HepG2 (cell line): ENCODE measurements at regions not wholly inside any gene's neighbourhood (a gene's known extent, or its start where the extent isn't known, plus 50 kb on each side); places are given as distances from the start of the nearest gene placed in this dataset.
"Not testable (repeated sequence)": the region's sequence is repeated elsewhere in the genome, so short reads cannot be mapped to it uniquely, and the experiment has no call there.

Experiments
- ATAC-seq: fragments of 200-7000 bp; cut with Tn5 transposase; 3 replicates; pipeline ENCODE4 v1.9.1; 2020; ENCODE audit warnings: mild to moderate bottlenecking, moderate library complexity
- BruUV-seq: library from RNA; stranded (reverse); fragments of 400-500 nt; replicated peaks from 2 replicates; lab custom pipeline; 2021; lab: Mats Ljungman, UMichigan
- CTCF ChIA-PET: fragments of 300-600 bp; formaldehyde crosslinking; extraction: SDS; loops from one replicate; lab custom pipeline; 2021; ENCODE audit warnings: low total read pairs, inconsistent platforms, low intra/inter-chr PET ratio; lab: Yijun Ruan, JAX
- POLR2A ChIA-PET: fragments of 350-600 bp; sonication (Branson Sonifier 250); formaldehyde crosslinking; loops from one replicate; lab custom pipeline; 2020; ENCODE audit warnings: antibody characterized with exemption, inconsistent platforms; lab: Yijun Ruan, JAX
- DNase-seq: peaks from one replicate; pipeline ENCODE4 v3.0.0-alpha.2; 2015; ENCODE audit warnings: low spot score
- FAIRE-seq: peaks from 3 replicates; lab custom pipeline; 2011; peaks lifted over from hg19 to GRCh38; lab: Jason Lieb, UNC
- H2AFZ ChIP-seq: one replicate; pipeline ENCODE4 v1.6.1; 2011; ENCODE audit warnings: low read length, inconsistent platforms
- H3K27ac ChIP-seq: fragments of 300-600 bp; 3 replicates; pipeline ENCODE4 v1.8.0; 2011; ENCODE audit warnings: mixed run types, mild to moderate bottlenecking, mixed read lengths, low read length, inconsistent platforms; ENCODE audit not compliant: insufficient read depth; ENCODE audit errors: extremely low read length
- H3K27me3 ChIP-seq, 2 experiments: fragments of 200-600 bp in 1 of 2; 2 replicates in 1 of 2; 3 replicates in 1 of 2; pipeline versions ENCODE4 v1.6.0 to v1.8.0; 2011; ENCODE audit warnings: low read length in 2 of 2, mild to moderate bottlenecking in 2 of 2, moderate library complexity in 2 of 2, inconsistent platforms in 1 of 2; ENCODE audit not compliant: insufficient read depth in 2 of 2, control insufficient read depth in 1 of 2
- H3K36me3 ChIP-seq, 2 experiments: fragments of 200-600 bp in 1 of 2; replicated peaks in 1 of 2; 2 replicates in 1 of 2; 3 replicates in 1 of 2; pipeline versions ENCODE4 v1.5.1 to v1.8.0; 2011; ENCODE audit warnings: low read length in 2 of 2, inconsistent platforms in 1 of 2; ENCODE audit not compliant: insufficient read depth in 2 of 2, control insufficient read depth in 1 of 2
- H3K4me1 ChIP-seq: 2 replicates; pipeline ENCODE4 v1.5.1; 2012; ENCODE audit warnings: low read length, inconsistent platforms; ENCODE audit not compliant: insufficient read depth
- H3K4me2 ChIP-seq: 2 replicates; pipeline ENCODE4 v1.6.0; 2011; ENCODE audit warnings: low read depth, low read length, inconsistent platforms
- H3K4me3 ChIP-seq, 3 experiments: fragments of 200-600 bp in 1 of 3; sonication (generic), shearing (Covaris generic) in 1 of 3; replicated peaks in 1 of 3; 2 replicates each; pipeline ENCODE4 v1.5.1; 2011 to 2016; ENCODE audit warnings: low read length in 3 of 3, inconsistent platforms in 2 of 3, low read depth in 2 of 3, mild to moderate bottlenecking in 2 of 3, control low read depth in 1 of 3, mixed read lengths in 1 of 3; ENCODE audit not compliant: insufficient read depth in 1 of 3
- H3K79me2 ChIP-seq: one replicate; pipeline ENCODE4 v1.6.1; 2011; ENCODE audit warnings: low read length, inconsistent platforms; ENCODE audit not compliant: insufficient read depth
- H3K9ac ChIP-seq: 2 replicates; pipeline ENCODE4 v1.6.0; 2011; ENCODE audit warnings: mild to moderate bottlenecking, low read depth, low read length, inconsistent platforms; ENCODE audit not compliant: insufficient read depth
- H3K9me3 ChIP-seq: 2 replicates; pipeline ENCODE4 v1.5.1; 2012; ENCODE audit warnings: mild to moderate bottlenecking, low read length
- H4K20me1 ChIP-seq: 2 replicates; pipeline ENCODE4 v1.6.0; 2011; ENCODE audit warnings: inconsistent platforms, mild to moderate bottlenecking, low read length, moderate library complexity; ENCODE audit not compliant: insufficient read depth
- CAMTA2 ChIP-seq: sonication (generic); formaldehyde crosslinking; IDR thresholded peaks from 2 replicates; pipeline ENCODE4 v1.4.0; 2020; ENCODE audit warnings: mild to moderate bottlenecking, missing genetic modification reagents, borderline replicate concordance
- E2F5 ChIP-seq: sonication (generic); formaldehyde crosslinking; conservative IDR thresholded peaks from 2 replicates; pipeline ENCODE4 v1.4.0; 2020; ENCODE audit warnings: missing genetic modification reagents
- PCBP1 ChIP-seq: fragments of 200-400 bp; formaldehyde crosslinking; IDR thresholded peaks from 2 replicates; pipeline ENCODE4 v1.6.1; 2017; ENCODE audit warnings: mild to moderate bottlenecking, low read depth, low read length, borderline replicate concordance
- RXRB ChIP-seq: IDR thresholded peaks from 2 replicates; pipeline ENCODE4 v1.6.1; 2016; ENCODE audit warnings: borderline replicate concordance, missing genetic modification reagents, missing compliant biosample characterization
- STAT6 ChIP-seq: sonication (generic); formaldehyde crosslinking; IDR thresholded peaks from 2 replicates; pipeline ENCODE4 v1.4.0; 2020; ENCODE audit warnings: missing genetic modification reagents, mild to moderate bottlenecking, borderline replicate concordance
- TBP ChIP-seq: sonication (generic); formaldehyde crosslinking; IDR thresholded peaks from 2 replicates; pipeline ENCODE4 v1.5.0; 2020; ENCODE audit warnings: missing genetic modification reagents
- ZFP37 ChIP-seq: sonication (generic); formaldehyde crosslinking; IDR thresholded peaks from 2 replicates; pipeline ENCODE4 v1.4.0; 2020; ENCODE audit warnings: missing genetic modification reagents, borderline replicate concordance
- ZNF12 ChIP-seq: sonication (generic); formaldehyde crosslinking; IDR thresholded peaks from 2 replicates; pipeline ENCODE4 v1.5.0; 2020; ENCODE audit warnings: missing genetic modification reagents
- ZNF468 ChIP-seq: sonication (generic); formaldehyde crosslinking; IDR thresholded peaks from 2 replicates; pipeline ENCODE4 v1.8.0; 2022; ENCODE audit warnings: mild to moderate bottlenecking, moderate library complexity, missing genetic modification reagents
- WGBS: methylation state at CpG from one replicate; pipeline ENCODE4 v1.1.6; 2017; ENCODE audit warnings: low lambda C conversion rate; 5-methylcytosine and 5-hydroxymethylcytosine counted together
- in situ Hi-C: cut with HindIII; loops from 2 replicates; pipeline ENCODE4 v1.10.0; 2017; ENCODE audit warnings: low pct_unique_long_range_greater_than_20kb; ENCODE audit not compliant: extremely low pct_ligation_motif_present
- intact Hi-C: fragments of 100-400 bp; cut with micrococcal nuclease; formaldehyde crosslinking; loops from one replicate; pipeline ENCODE4 v1.10.0; 2022; ENCODE audit not compliant: unreplicated experiment

GRCh38 chrX:82782014-82782413 is 726.1 kb upstream of the POU3F4 start:
- Histone ChIP-seq H3K79me2 (no peaks in the 10 kb centered on the region), H3K9ac (no peak overlapping the region), H2AFZ (no peak overlapping the region), H4K20me1 (no peaks in the 10 kb centered on the region), H3K4me3 (no peak overlapping the region), H3K27ac (no peak overlapping the region), H3K27me3 (no peaks in the 10 kb centered on the region), H3K36me3 (no peaks in the 10 kb centered on the region), H3K4me1 (no peaks in the 10 kb centered on the region), H3K4me2 (no peak overlapping the region), H3K9me3 (peaks cover 56% of the 10 kb centered on the region; the same call in 1 of the 2 replicates)
- TF ChIP-seq RXRB (CRISPR knock-in tag) = no peak
- TF ChIP-seq ZNF468 = no peak
- DNase-seq (no peak), FAIRE-seq (no peak), ATAC-seq (no peak)
- ChIA-PET CTCF (no interaction called here), POLR2A (no interaction called here)
- intact Hi-C loops (no loop called here), in situ Hi-C loops (no loop called here)
- 8% methylated on average over 2 of the region's 4 CpGs for WGBS
- BruUV-seq = no TSS peak

DNA sequence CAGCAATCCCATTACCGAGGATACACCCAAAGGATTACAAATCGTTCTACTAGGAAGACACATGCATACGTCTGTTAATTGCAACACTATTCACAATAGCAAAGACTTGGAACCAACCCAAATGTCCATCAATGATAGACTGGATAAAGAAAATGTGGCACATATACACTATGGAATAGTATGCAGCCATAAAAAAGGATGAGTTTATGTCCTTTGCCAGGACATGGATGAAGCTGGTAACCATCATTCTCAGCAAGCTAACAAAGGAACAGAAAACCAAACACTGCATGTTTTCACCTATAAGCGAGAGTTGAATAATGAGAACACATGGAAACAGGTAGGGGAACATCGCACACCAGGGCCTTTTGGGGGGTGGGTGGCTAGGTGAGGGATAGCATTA is 695.2 kb upstream of the POU3F4 start:
- BruUV-seq, H3K27ac ChIP-seq, H3K9ac ChIP-seq, DNase-seq, H3K4me1 ChIP-seq, in situ Hi-C loops, H3K36me3 ChIP-seq, ATAC-seq, H3K27me3 ChIP-seq, CTCF ChIA-PET, H3K4me2 ChIP-seq, FAIRE-seq, POLR2A ChIA-PET, H3K4me3 ChIP-seq, H3K79me2 ChIP-seq, H4K20me1 ChIP-seq, intact Hi-C loops, H2AFZ ChIP-seq: not testable (repeated sequence)
- H3K9me3 ChIP-seq = peaks cover 19% of the 10 kb centered on the region
- 3% methylated on average over 5 of the region's 5 CpGs for WGBS

- H2AFZ ChIP-seq = no peak overlapping the region
- no peaks in the 10 kb centered on the region for H3K27me3 ChIP-seq
- ChIA-PET POLR2A (no interaction called here), CTCF (no interaction called here)
- in situ Hi-C loops (no loop called here), intact Hi-C loops (no loop called here)
- no peaks in the 10 kb centered on the region for H3K79me2 ChIP-seq
- H4K20me1 ChIP-seq = no peaks in the 10 kb centered on the region
- no peak overlapping the region for H3K4me3 ChIP-seq
- no peak overlapping the region for H3K4me2 ChIP-seq
- WGBS = 0% methylated on average over 1 of the region's 1 CpG
- H3K4me1 ChIP-seq = no peaks in the 10 kb centered on the region
- no peak overlapping the region for H3K27ac ChIP-seq
- H3K9me3 ChIP-seq = peaks cover 25% of the 10 kb centered on the region
- FAIRE-seq = no peak
- DNase-seq = no peak
- no TSS peak for BruUV-seq
- no peaks in the 10 kb centered on the region for H3K36me3 ChIP-seq
- H3K9ac ChIP-seq = no peak overlapping the region
- no peak for ATAC-seq
- TF ChIP-seq TBP (CRISPR knock-in tag) (no peak), E2F5 (CRISPR knock-in tag) (no peak), PCBP1 (no peak), STAT6 (CRISPR knock-in tag) (no peak), ZNF12 (CRISPR knock-in tag) (no peak), ZFP37 (CRISPR knock-in tag) (no peak), CAMTA2 (CRISPR knock-in tag) (no peak)
Observed at GRCh38 chrX:82813671-82814078, 694.4 kb upstream of the POU3F4 start.
